ENCODE measurements at regions not wholly inside any gene's neighbourhood (a gene's known extent, or its start where the extent isn't known, plus 50 kb on each side); places are given as distances from the start of the nearest gene placed in this dataset.

GRCh38 chr16:9318764-9319163, 227.3 kb downstream of the HAPSTR1 start:
- H3K27ac Mint-ChIP-seq = no peak overlapping the region
- no peaks in the 10 kb centered on the region for H3K27me3 Mint-ChIP-seq
- ATAC-seq = no peak
- H3K4me1 Mint-ChIP-seq = no peaks in the 10 kb centered on the region
- H3K4me3 Mint-ChIP-seq = no peak overlapping the region
- DNase-seq = no peak
- H3K36me3 Mint-ChIP-seq (ENCODE audit: low read depth) = no peaks in the 10 kb centered on the region
- peaks cover 15% of the 10 kb centered on the region for H3K9me3 Mint-ChIP-seq

- H3K9me3 Mint-ChIP-seq = peaks cover 7% of the 10 kb centered on the region
- H3K4me3 Mint-ChIP-seq = no peak overlapping the region
- no peak overlapping the region for H3K27ac Mint-ChIP-seq
- H3K4me1 Mint-ChIP-seq = no peaks in the 10 kb centered on the region
- H3K36me3 Mint-ChIP-seq (ENCODE audit: low read depth) = no peaks in the 10 kb centered on the region
- DNase-seq (no peak), ATAC-seq (no peak)
- H3K27me3 Mint-ChIP-seq = no peaks in the 10 kb centered on the region
These were observed 231.3 kb downstream of the HAPSTR1 start for GRCh38 chr16:9322769-9323168.

- Mint-ChIP-seq H3K4me3 (no peak overlapping the region), H3K36me3 (ENCODE audit: low read depth) (no peaks in the 10 kb centered on the region), H3K4me1 (no peaks in the 10 kb centered on the region), H3K27ac (no peak overlapping the region), H3K9me3 (peaks cover 7% of the 10 kb centered on the region), H3K27me3 (no peaks in the 10 kb centered on the region)
- DNase-seq (no peak), ATAC-seq (no peak)
These were observed 231.7 kb downstream of the HAPSTR1 start for GRCh38 chr16:9323170-9323569.

- no peaks in the 10 kb centered on the region for H3K4me1 Mint-ChIP-seq
These were observed 235.8 kb downstream of the HAPSTR1 start for GRCh38 chr16:9327253-9327652.

GRCh38 chr16:9328411-9328810, 237.0 kb downstream of the HAPSTR1 start:
- DNase-seq = no peak
- Mint-ChIP-seq H3K27ac (no peak overlapping the region), H3K9me3 (no peaks in the 10 kb centered on the region), H3K4me1 (no peaks in the 10 kb centered on the region), H3K4me3 (no peak overlapping the region), H3K27me3 (no peaks in the 10 kb centered on the region), H3K36me3 (ENCODE audit: low read depth) (no peaks in the 10 kb centered on the region)
- no peak for ATAC-seq

More at GRCh38 chr16:9327253-9327652, 235.8 kb downstream of the HAPSTR1 start:
- H3K9me3 Mint-ChIP-seq = no peaks in the 10 kb centered on the region
- H3K36me3 Mint-ChIP-seq (ENCODE audit: low read depth) = no peaks in the 10 kb centered on the region
- ATAC-seq = no peak
- DNase-seq = no peak
- H3K4me3 Mint-ChIP-seq = no peak overlapping the region
- H3K27me3 Mint-ChIP-seq = no peaks in the 10 kb centered on the region
- H3K27ac Mint-ChIP-seq = no peak overlapping the region

- Mint-ChIP-seq H3K27ac (no peak overlapping the region), H3K9me3 (no peaks in the 10 kb centered on the region), H3K4me1 (no peaks in the 10 kb centered on the region), H3K4me3 (no peak overlapping the region), H3K36me3 (ENCODE audit: low read depth) (no peaks in the 10 kb centered on the region), H3K27me3 (no peaks in the 10 kb centered on the region)
- ATAC-seq = no peak
- no peak for DNase-seq
These were observed 238.7 kb downstream of the HAPSTR1 start for GRCh38 chr16:9330095-9330494.

- Mint-ChIP-seq H3K4me1 (no peaks in the 10 kb centered on the region), H3K27ac (no peak overlapping the region), H3K4me3 (no peak overlapping the region), H3K9me3 (no peaks in the 10 kb centered on the region), H3K27me3 (no peaks in the 10 kb centered on the region), H3K36me3 (ENCODE audit: low read depth) (no peaks in the 10 kb centered on the region)
- no peak for DNase-seq
- no peak for ATAC-seq
These were observed 240.1 kb downstream of the HAPSTR1 start for GRCh38 chr16:9331503-9331902.

GRCh38 chr16:9332574-9333148, 241.2 kb downstream of the HAPSTR1 start:
- DNase-seq = no peak
- no peaks in the 10 kb centered on the region for H3K4me1 Mint-ChIP-seq
- no peaks in the 10 kb centered on the region for H3K9me3 Mint-ChIP-seq
- no peak overlapping the region for H3K27ac Mint-ChIP-seq
- no peak overlapping the region for H3K4me3 Mint-ChIP-seq
- H3K36me3 Mint-ChIP-seq (ENCODE audit: low read depth) = no peaks in the 10 kb centered on the region
- H3K27me3 Mint-ChIP-seq = no peaks in the 10 kb centered on the region
- no peak for ATAC-seq

- H3K9me3 Mint-ChIP-seq = no peaks in the 10 kb centered on the region
These were observed 242.0 kb downstream of the HAPSTR1 start for GRCh38 chr16:9333469-9333868.

GRCh38 chr16:9334103-9334502, 242.7 kb downstream of the HAPSTR1 start:
- DNase-seq (no peak), ATAC-seq (no peak)
- H3K27ac Mint-ChIP-seq = no peak overlapping the region
- H3K4me1 Mint-ChIP-seq = no peaks in the 10 kb centered on the region
- H3K9me3 Mint-ChIP-seq = no peaks in the 10 kb centered on the region
- no peak overlapping the region for H3K4me3 Mint-ChIP-seq
- H3K36me3 Mint-ChIP-seq (ENCODE audit: low read depth) = no peaks in the 10 kb centered on the region
- H3K27me3 Mint-ChIP-seq = no peaks in the 10 kb centered on the region

More at GRCh38 chr16:9333469-9333868, 242.0 kb downstream of the HAPSTR1 start:
- ATAC-seq = no peak
- Mint-ChIP-seq H3K4me3 (no peak overlapping the region), H3K27me3 (no peaks in the 10 kb centered on the region), H3K27ac (no peak overlapping the region), H3K36me3 (ENCODE audit: low read depth) (no peaks in the 10 kb centered on the region), H3K4me1 (no peaks in the 10 kb centered on the region)
- no peak for DNase-seq

GRCh38 chr16:9337308-9338032, 246.0 kb downstream of the HAPSTR1 start:
- no peak for ATAC-seq
- Mint-ChIP-seq H3K9me3 (peaks cover 4% of the 10 kb centered on the region), H3K4me1 (no peaks in the 10 kb centered on the region), H3K27ac (no peak overlapping the region), H3K36me3 (ENCODE audit: low read depth) (no peaks in the 10 kb centered on the region), H3K27me3 (no peaks in the 10 kb centered on the region), H3K4me3 (no peak overlapping the region)
- DNase-seq = no peak

GRCh38 chr16:9338068-9338467, 246.6 kb downstream of the HAPSTR1 start:
- no peak for ATAC-seq
- no peak for DNase-seq
- Mint-ChIP-seq H3K36me3 (ENCODE audit: low read depth) (no peaks in the 10 kb centered on the region), H3K27ac (no peak overlapping the region), H3K4me1 (no peaks in the 10 kb centered on the region), H3K9me3 (peaks cover 4% of the 10 kb centered on the region), H3K27me3 (no peaks in the 10 kb centered on the region), H3K4me3 (no peak overlapping the region)

GRCh38 chr16:9338510-9338909, 247.1 kb downstream of the HAPSTR1 start:
- Mint-ChIP-seq H3K9me3 (peaks cover 4% of the 10 kb centered on the region), H3K4me1 (no peaks in the 10 kb centered on the region), H3K36me3 (ENCODE audit: low read depth) (no peaks in the 10 kb centered on the region), H3K27ac (no peak overlapping the region), H3K4me3 (no peak overlapping the region), H3K27me3 (no peaks in the 10 kb centered on the region)
- DNase-seq = no peak
- ATAC-seq = no peak

- no peak for DNase-seq
- Mint-ChIP-seq H3K4me3 (no peak overlapping the region), H3K27ac (no peak overlapping the region), H3K9me3 (peaks cover 4% of the 10 kb centered on the region), H3K27me3 (no peaks in the 10 kb centered on the region), H3K4me1 (no peaks in the 10 kb centered on the region), H3K36me3 (ENCODE audit: low read depth) (no peaks in the 10 kb centered on the region)
- no peak for ATAC-seq
These were observed 249.2 kb downstream of the HAPSTR1 start for GRCh38 chr16:9340526-9341256.

GRCh38 chr16:9343276-9343675, 251.8 kb downstream of the HAPSTR1 start:
- ATAC-seq = no peak
- peaks cover 4% of the 10 kb centered on the region for H3K9me3 Mint-ChIP-seq

More at GRCh38 chr16:9343276-9343675, 251.8 kb downstream of the HAPSTR1 start:
- Mint-ChIP-seq H3K27ac (no peak overlapping the region), H3K27me3 (no peaks in the 10 kb centered on the region), H3K4me3 (no peak overlapping the region), H3K36me3 (ENCODE audit: low read depth) (no peaks in the 10 kb centered on the region), H3K4me1 (no peaks in the 10 kb centered on the region)
- DNase-seq = no peak
